OCI-LY1 (cell line): ENCODE measurements at regions not wholly inside any gene's neighbourhood (a gene's known extent, or its start where the extent isn't known, plus 50 kb on each side); places are given as distances from the start of the nearest gene placed in this dataset.

Experiments used
- H2AFZ ChIP-seq: fragments of 200-600 bp; sonication (generic), shearing (Covaris generic); 2 replicates; pipeline ENCODE4 v1.6.0; 2014; ENCODE audit warnings: antibody characterized with exemption, mild to moderate bottlenecking, low read length
- H3F3A ChIP-seq: fragments of 200-600 bp; sonication (generic), shearing (Covaris generic); 2 replicates; pipeline ENCODE4 v1.6.0; 2014; ENCODE audit warnings: mild to moderate bottlenecking, antibody characterized with exemption, low read length, moderate library complexity; ENCODE audit not compliant: insufficient read depth
- H3K27ac ChIP-seq: fragments of 200-600 bp; sonication (generic); 2 replicates; pipeline ENCODE4 v1.5.1; 2014; ENCODE audit warnings: low read length, mixed run types, mild to moderate bottlenecking, low read depth; ENCODE audit not compliant: poor library complexity, severe bottlenecking
- H3K27me3 ChIP-seq: fragments of 200-600 bp; sonication (generic); 2 replicates; pipeline ENCODE4 v1.6.0; 2014; ENCODE audit warnings: antibody characterized with exemption, mild to moderate bottlenecking, low read length, moderate library complexity; ENCODE audit not compliant: insufficient read depth
- H3K36me3 ChIP-seq: fragments of 200-600 bp; sonication (generic); 2 replicates; pipeline ENCODE4 v1.6.1; 2014; ENCODE audit warnings: mild to moderate bottlenecking, antibody characterized with exemption, low read length, moderate library complexity, mixed read lengths; ENCODE audit not compliant: insufficient read depth
- H3K4me1 ChIP-seq: fragments of 200-600 bp; sonication (generic); 2 replicates; pipeline ENCODE4 v1.5.1; 2014; ENCODE audit warnings: mild to moderate bottlenecking, low read length, moderate library complexity; ENCODE audit not compliant: insufficient read depth, severe bottlenecking
- H3K4me2 ChIP-seq: fragments of 200-600 bp; sonication (generic), shearing (Covaris generic); 2 replicates; pipeline ENCODE4 v1.6.1; 2014; ENCODE audit warnings: low read length
- H3K4me3 ChIP-seq: fragments of 200-600 bp; sonication (generic); 2 replicates; pipeline ENCODE4 v1.5.1; 2014; ENCODE audit warnings: low read length, low read depth, mild to moderate bottlenecking, mixed read lengths; ENCODE audit not compliant: poor library complexity, severe bottlenecking
- H3K79me2 ChIP-seq: fragments of 200-600 bp; shearing (Covaris generic); 2 replicates; pipeline ENCODE4 v1.6.1; 2016; ENCODE audit warnings: mixed run types, low read length, mixed read lengths; ENCODE audit not compliant: insufficient read depth
- H3K9ac ChIP-seq: fragments of 200-600 bp; sonication (generic), shearing (Covaris generic); 2 replicates; pipeline ENCODE4 v1.6.1; 2014; ENCODE audit warnings: mild to moderate bottlenecking, low read length, mixed read lengths
- H3K9me2 ChIP-seq: fragments of 200-600 bp; sonication (generic), shearing (Covaris generic); 2 replicates; pipeline ENCODE4 v1.6.1; 2014; ENCODE audit warnings: low read depth, mild to moderate bottlenecking, low read length, mixed read lengths
- H3K9me3 ChIP-seq: fragments of 200-600 bp; shearing (Covaris generic); 2 replicates; pipeline ENCODE4 v1.6.1; 2014; ENCODE audit warnings: low read length, mixed read lengths
- H4K20me1 ChIP-seq: fragments of 200-600 bp; sonication (generic), shearing (Covaris generic); 2 replicates; pipeline ENCODE4 v1.6.0; 2016; ENCODE audit warnings: mild to moderate bottlenecking, low read length; ENCODE audit not compliant: insufficient read depth
- CTCF ChIP-seq: fragments of 200-600 bp; sonication (generic), shearing (Covaris generic); IDR thresholded peaks from 2 replicates; pipeline ENCODE4 v1.5.1; 2017; ENCODE audit warnings: mild to moderate bottlenecking, antibody characterized with exemption, low read length, moderate library complexity, mixed read lengths
- EZH2 ChIP-seq: fragments of 200-600 bp; sonication (generic), shearing (Covaris generic); IDR thresholded peaks from 2 replicates; pipeline ENCODE4 v1.8.0; 2017; ENCODE audit warnings: borderline replicate concordance, mixed run types, mild to moderate bottlenecking, antibody characterized with exemption, low read length, moderate library complexity, mixed read lengths

DNA sequence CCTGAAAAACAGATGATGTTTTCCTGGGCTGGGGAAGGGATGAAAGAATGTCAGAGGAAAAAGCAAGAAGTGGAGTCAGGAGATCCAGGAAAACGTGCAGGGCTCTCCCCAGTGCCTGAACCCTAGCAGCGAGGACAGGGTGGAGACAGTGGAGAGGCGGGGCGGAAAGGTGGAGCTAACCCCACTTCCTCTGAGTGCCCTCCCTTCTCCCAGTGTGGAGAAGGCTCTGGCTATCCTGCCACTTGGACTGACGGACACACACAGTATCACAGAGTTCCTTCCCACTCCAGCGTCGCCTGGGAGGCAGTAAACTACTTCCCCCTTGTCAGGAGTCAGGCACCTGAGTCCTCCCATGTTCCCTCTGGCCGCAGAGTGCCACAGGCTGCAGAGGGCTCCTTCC lies 125.3 kb upstream of the CHRNA7 start:
- Histone ChIP-seq H3K27me3 (0 out of 2 replicates have a peak, but pooled peaks cover 2% of the 10 kb centered on the region), H3K9me3 (no peaks in the 10 kb centered on the region), H3K4me1 (no peaks in the 10 kb centered on the region), H3K4me3 (no peak overlapping the region), H3K36me3 (no peaks in the 10 kb centered on the region), H2AFZ (no peak overlapping the region), H3F3A (no peaks in the 10 kb centered on the region), H3K27ac (no peak overlapping the region), H3K4me2 (no peak overlapping the region), H4K20me1 (no peaks in the 10 kb centered on the region), H3K79me2 (no peaks in the 10 kb centered on the region), H3K9ac (no peak overlapping the region), H3K9me2 (no peaks in the 10 kb centered on the region)
- no peak for TF ChIP-seq EZH2
- no peak for TF ChIP-seq CTCF

GRCh38 chr15:31925541-31925940 lies 104.8 kb upstream of the CHRNA7 start:
- Histone ChIP-seq H2AFZ (no peak overlapping the region), H3K4me2 (no peak overlapping the region), H4K20me1 (no peaks in the 10 kb centered on the region), H3K9me2 (no peaks in the 10 kb centered on the region), H3K27me3 (no peaks in the 10 kb centered on the region), H3K4me3 (no peak overlapping the region), H3K4me1 (no peaks in the 10 kb centered on the region), H3F3A (no peaks in the 10 kb centered on the region; the same call in 1 of the 2 replicates), H3K9ac (no peak overlapping the region), H3K27ac (no peak overlapping the region), H3K36me3 (no peaks in the 10 kb centered on the region), H3K9me3 (no peaks in the 10 kb centered on the region), H3K79me2 (no peaks in the 10 kb centered on the region)
- TF ChIP-seq CTCF: no peak
- TF ChIP-seq EZH2: no peak

- no peak for TF ChIP-seq EZH2
- TF ChIP-seq CTCF: no peak
- no peaks in the 10 kb centered on the region for H3K9me2 ChIP-seq
- no peak overlapping the region for H2AFZ ChIP-seq
- H3K9ac ChIP-seq: no peak overlapping the region
- H4K20me1 ChIP-seq: no peaks in the 10 kb centered on the region
- H3K4me2 ChIP-seq: no peak overlapping the region
- no peaks in the 10 kb centered on the region for H3K27me3 ChIP-seq
- H3K79me2 ChIP-seq: no peaks in the 10 kb centered on the region
- H3K4me3 ChIP-seq: no peak overlapping the region
- H3F3A ChIP-seq: no peaks in the 10 kb centered on the region; the same call in 1 of the 2 replicates
- H3K27ac ChIP-seq: no peak overlapping the region
- no peaks in the 10 kb centered on the region for H3K9me3 ChIP-seq
- H3K4me1 ChIP-seq: no peaks in the 10 kb centered on the region
- H3K36me3 ChIP-seq: no peaks in the 10 kb centered on the region
Observed at GRCh38 chr15:31930967-31931366, 99.3 kb upstream of the CHRNA7 start.
